ENCODE measurements at regions not wholly inside any gene's neighbourhood (a gene's known extent, or its start where the extent isn't known, plus 50 kb on each side); places are given as distances from the start of the nearest gene placed in this dataset.
A peak's percentile ranks its signal among the peaks of the same experiment; 100 is the strongest.

DNA sequence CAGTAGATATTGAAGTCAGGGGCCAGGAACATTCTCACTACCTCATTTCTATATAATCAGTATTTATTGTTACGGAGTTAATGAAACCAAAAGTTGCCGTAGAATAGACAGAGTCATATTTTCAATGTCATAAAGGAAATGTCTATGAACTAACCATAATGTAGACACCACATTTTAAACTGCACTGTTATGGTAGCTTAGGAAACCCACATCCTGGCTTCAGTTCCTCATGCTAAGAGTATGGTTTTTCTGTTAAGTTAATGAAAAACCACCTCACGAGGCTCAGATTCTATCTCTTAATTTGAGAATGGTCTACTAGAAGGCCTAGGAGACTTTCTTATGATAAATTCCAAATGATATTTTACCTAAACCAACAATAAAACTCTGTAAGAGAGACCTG is 166.5 kb downstream of the TMEM26 start:
- DNase-seq (peak in 1 of 2 donors; percentile 59), FAIRE-seq (no peak)
- 62 to 76% (median 68%) methylated on average over 3 of the region's 3 CpGs for WGBS, 3 donors
- Histone ChIP-seq H3K9me3 (ENCODE audit: control insufficient read depth in 2 of 2, insufficient read depth in 1 of 2, low read depth in 1 of 2, low read length in 1 of 2) (no peaks in the 10 kb centered on the region), H3K27me3 (ENCODE audit: control insufficient read depth in 3 of 3, insufficient read depth in 3 of 3, low read length in 3 of 3) (no peaks in the 10 kb centered on the region), H3K4me3 (ENCODE audit: low read depth in 1 of 3, low read length in 3 of 3) (no peak overlapping the region), H3K27ac (ENCODE audit: low read depth in 1 of 3, low read length in 2 of 3) (no peak overlapping the region), H3K36me3 (ENCODE audit: control insufficient read depth in 3 of 3, insufficient read depth in 2 of 3, low read depth in 1 of 3, low read length in 3 of 3) (no peaks in the 10 kb centered on the region), H3K4me1 (ENCODE audit: control insufficient read depth in 3 of 3, insufficient read depth in 2 of 3, low read depth in 1 of 3, low read length in 2 of 3) (no peaks in the 10 kb centered on the region)

- Histone ChIP-seq H3K27ac (ENCODE audit: low read depth in 1 of 3, low read length in 2 of 3) (no peak overlapping the region), H3K36me3 (ENCODE audit: control insufficient read depth in 3 of 3, insufficient read depth in 2 of 3, low read depth in 1 of 3, low read length in 3 of 3) (no peaks in the 10 kb centered on the region), H3K4me1 (ENCODE audit: control insufficient read depth in 3 of 3, insufficient read depth in 2 of 3, low read depth in 1 of 3, low read length in 2 of 3) (no peaks in the 10 kb centered on the region), H3K27me3 (ENCODE audit: control insufficient read depth in 3 of 3, insufficient read depth in 3 of 3, low read length in 3 of 3) (no peaks in the 10 kb centered on the region), H3K9me3 (ENCODE audit: control insufficient read depth in 2 of 2, insufficient read depth in 1 of 2, low read depth in 1 of 2, low read length in 1 of 2) (no peaks in the 10 kb centered on the region), H3K4me3 (ENCODE audit: low read depth in 1 of 3, low read length in 3 of 3) (no peak overlapping the region)
- no peak for DNase-seq
- FAIRE-seq = no peak
- WGBS, 3 donors = 53 to 63% (median 59%) methylated on average over 6 of the region's 6 CpGs
These were observed 167.4 kb downstream of the TMEM26 start for GRCh38 chr10:61285749-61286148.

DNA sequence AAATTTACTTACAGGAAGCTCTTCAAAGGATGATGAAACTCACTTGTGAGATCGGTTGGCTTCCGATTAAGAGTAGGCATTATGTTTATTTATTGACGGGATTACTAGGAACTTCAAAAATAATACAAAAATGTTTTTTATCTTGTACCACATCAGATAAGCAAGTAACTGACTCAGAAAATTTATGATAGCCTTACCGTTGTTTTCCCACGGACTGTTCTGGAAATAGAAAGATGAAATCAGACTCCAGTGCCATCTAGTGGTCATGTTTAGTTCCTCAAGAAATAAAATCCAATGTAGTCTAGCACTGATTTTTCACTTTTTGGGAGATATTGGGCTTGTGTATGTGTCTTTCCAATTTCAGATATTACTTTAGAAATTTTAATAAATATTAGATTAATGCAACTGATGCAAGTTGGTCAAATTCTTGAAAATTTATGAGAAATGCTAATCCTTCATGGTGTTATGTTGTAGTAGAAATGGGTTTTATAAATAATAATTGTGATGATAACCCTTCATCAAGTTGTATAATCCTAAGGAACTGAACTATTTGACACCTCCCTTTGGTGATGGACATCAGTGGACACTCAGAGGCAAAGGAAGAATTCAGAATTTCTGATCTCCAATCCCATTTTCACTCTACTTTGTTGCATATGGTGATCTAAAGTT is 168.8 kb downstream of the TMEM26 start:
- FAIRE-seq = peak; percentile 96
- no peak overlapping the region for H3K27ac ChIP-seq (ENCODE audit: low read depth in 1 of 3, low read length in 2 of 3)
- DNase-seq = peak; percentile 57 to 61
- no peaks in the 10 kb centered on the region for H3K27me3 ChIP-seq (ENCODE audit: control insufficient read depth in 3 of 3, insufficient read depth in 3 of 3, low read length in 3 of 3)
- no peaks in the 10 kb centered on the region for H3K4me1 ChIP-seq (ENCODE audit: control insufficient read depth in 3 of 3, insufficient read depth in 2 of 3, low read depth in 1 of 3, low read length in 2 of 3)
- H3K36me3 ChIP-seq (ENCODE audit: control insufficient read depth in 3 of 3, insufficient read depth in 2 of 3, low read depth in 1 of 3, low read length in 3 of 3) = no peaks in the 10 kb centered on the region
- no peak overlapping the region for H3K4me3 ChIP-seq (ENCODE audit: low read depth in 1 of 3, low read length in 3 of 3)
- 6 to 11% (median 8%) methylated on average over 5 of the region's 5 CpGs for WGBS, 3 donors
- no peaks in the 10 kb centered on the region for H3K9me3 ChIP-seq (ENCODE audit: control insufficient read depth in 2 of 2, insufficient read depth in 1 of 2, low read depth in 1 of 2, low read length in 1 of 2)

GRCh38 chr10:61283481-61284221 is 169.5 kb downstream of the TMEM26 start:
- H3K4me1 ChIP-seq (ENCODE audit: control insufficient read depth in 3 of 3, insufficient read depth in 2 of 3, low read depth in 1 of 3, low read length in 2 of 3) = no peaks in the 10 kb centered on the region
- no peak overlapping the region for H3K4me3 ChIP-seq (ENCODE audit: low read depth in 1 of 3, low read length in 3 of 3)
- H3K9me3 ChIP-seq (ENCODE audit: control insufficient read depth in 2 of 2, insufficient read depth in 1 of 2, low read depth in 1 of 2, low read length in 1 of 2) = no peaks in the 10 kb centered on the region
- H3K27ac ChIP-seq (ENCODE audit: low read depth in 1 of 3, low read length in 2 of 3) = no peak overlapping the region
- H3K36me3 ChIP-seq (ENCODE audit: control insufficient read depth in 3 of 3, insufficient read depth in 2 of 3, low read depth in 1 of 3, low read length in 3 of 3) = no peaks in the 10 kb centered on the region
- DNase-seq (no peak), FAIRE-seq (no peak)
- no peaks in the 10 kb centered on the region for H3K27me3 ChIP-seq (ENCODE audit: control insufficient read depth in 3 of 3, insufficient read depth in 3 of 3, low read length in 3 of 3)
- WGBS, 3 donors = 60 to 69% (median 68%) methylated on average over 3 of the region's 3 CpGs

GRCh38 chr10:61283066-61283465 is 170.1 kb downstream of the TMEM26 start:
- 85 to 92% (median 86%) methylated on average over 2 of the region's 2 CpGs for WGBS, 3 donors
- no peak for DNase-seq

DNA sequence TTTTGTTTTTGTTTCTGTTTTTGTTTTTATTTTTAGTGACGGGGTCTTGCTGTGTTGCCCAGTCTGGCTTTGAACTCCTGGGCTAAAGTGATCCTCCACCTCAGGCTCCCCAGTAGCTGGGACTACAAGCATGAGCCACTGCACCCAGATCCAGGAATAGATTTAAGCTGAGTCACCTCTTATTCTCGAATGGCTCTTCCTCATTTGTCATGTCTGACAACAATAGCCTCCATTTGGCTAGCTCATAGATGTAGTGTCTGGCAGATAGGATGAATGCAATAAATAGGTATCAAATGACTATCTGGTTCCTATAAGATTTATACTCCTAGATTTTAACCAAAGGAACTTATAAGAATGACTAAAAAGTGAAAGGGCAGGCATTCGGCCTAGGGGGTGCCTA is 172.9 kb downstream of the TMEM26 start:
- WGBS, 3 donors = 72 to 77% (median 75%) methylated on average over 3 of the region's 3 CpGs
- no peak for DNase-seq
- H3K4me3 ChIP-seq (ENCODE audit: low read depth in 1 of 3, low read length in 3 of 3) = no peak overlapping the region
- H3K27ac ChIP-seq (ENCODE audit: low read depth in 1 of 3, low read length in 2 of 3) = no peak overlapping the region
- H3K9me3 ChIP-seq (ENCODE audit: control insufficient read depth in 2 of 2, insufficient read depth in 1 of 2, low read depth in 1 of 2, low read length in 1 of 2) = no peaks in the 10 kb centered on the region
- H3K27me3 ChIP-seq (ENCODE audit: control insufficient read depth in 3 of 3, insufficient read depth in 3 of 3, low read length in 3 of 3) = no peaks in the 10 kb centered on the region
- H3K36me3 ChIP-seq (ENCODE audit: control insufficient read depth in 3 of 3, insufficient read depth in 2 of 3, low read depth in 1 of 3, low read length in 3 of 3) = no peaks in the 10 kb centered on the region
- FAIRE-seq = no peak
- no peaks in the 10 kb centered on the region for H3K4me1 ChIP-seq (ENCODE audit: control insufficient read depth in 3 of 3, insufficient read depth in 2 of 3, low read depth in 1 of 3, low read length in 2 of 3)

More at GRCh38 chr10:61283066-61283465, 170.1 kb downstream of the TMEM26 start:
- Histone ChIP-seq H3K4me3 (ENCODE audit: low read depth in 1 of 3, low read length in 3 of 3) (no peak overlapping the region), H3K9me3 (ENCODE audit: control insufficient read depth in 2 of 2, insufficient read depth in 1 of 2, low read depth in 1 of 2, low read length in 1 of 2) (no peaks in the 10 kb centered on the region), H3K36me3 (ENCODE audit: control insufficient read depth in 3 of 3, insufficient read depth in 2 of 3, low read depth in 1 of 3, low read length in 3 of 3) (no peaks in the 10 kb centered on the region), H3K4me1 (ENCODE audit: control insufficient read depth in 3 of 3, insufficient read depth in 2 of 3, low read depth in 1 of 3, low read length in 2 of 3) (no peaks in the 10 kb centered on the region), H3K27me3 (ENCODE audit: control insufficient read depth in 3 of 3, insufficient read depth in 3 of 3, low read length in 3 of 3) (no peaks in the 10 kb centered on the region), H3K27ac (ENCODE audit: low read depth in 1 of 3, low read length in 2 of 3) (no peak overlapping the region)
- no peak for FAIRE-seq

DNA sequence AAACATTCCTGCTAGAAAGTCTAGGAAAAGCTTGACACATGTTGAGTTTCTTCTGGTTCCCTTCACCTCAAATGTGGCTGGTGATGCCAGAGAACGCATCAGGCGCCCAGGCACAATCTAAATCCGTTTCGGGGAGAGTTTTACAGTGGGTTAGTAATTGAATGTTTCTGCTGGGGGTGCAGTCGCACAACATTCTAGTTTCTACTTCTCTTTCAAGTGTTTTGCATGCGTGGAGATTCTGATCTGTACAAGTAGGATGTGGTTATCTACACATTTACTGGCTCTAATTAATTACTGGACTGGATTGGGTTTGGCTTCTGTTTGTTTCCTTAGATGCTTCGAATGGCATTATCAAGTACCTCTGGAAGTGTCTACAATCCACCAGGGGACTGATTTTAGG is 173.8 kb downstream of the TMEM26 start:
- DNase-seq (no peak), FAIRE-seq (no peak)
- Histone ChIP-seq H3K27ac (ENCODE audit: low read depth in 1 of 3, low read length in 2 of 3) (no peak overlapping the region), H3K4me3 (ENCODE audit: low read depth in 1 of 3, low read length in 3 of 3) (no peak overlapping the region), H3K27me3 (ENCODE audit: control insufficient read depth in 3 of 3, insufficient read depth in 3 of 3, low read length in 3 of 3) (no peaks in the 10 kb centered on the region), H3K36me3 (ENCODE audit: control insufficient read depth in 3 of 3, insufficient read depth in 2 of 3, low read depth in 1 of 3, low read length in 3 of 3) (no peaks in the 10 kb centered on the region), H3K4me1 (ENCODE audit: control insufficient read depth in 3 of 3, insufficient read depth in 2 of 3, low read depth in 1 of 3, low read length in 2 of 3) (no peaks in the 10 kb centered on the region), H3K9me3 (ENCODE audit: control insufficient read depth in 2 of 2, insufficient read depth in 1 of 2, low read depth in 1 of 2, low read length in 1 of 2) (no peaks in the 10 kb centered on the region)
- WGBS, 3 donors = 79 to 84% (median 81%) methylated on average over 7 of the region's 7 CpGs

DNA sequence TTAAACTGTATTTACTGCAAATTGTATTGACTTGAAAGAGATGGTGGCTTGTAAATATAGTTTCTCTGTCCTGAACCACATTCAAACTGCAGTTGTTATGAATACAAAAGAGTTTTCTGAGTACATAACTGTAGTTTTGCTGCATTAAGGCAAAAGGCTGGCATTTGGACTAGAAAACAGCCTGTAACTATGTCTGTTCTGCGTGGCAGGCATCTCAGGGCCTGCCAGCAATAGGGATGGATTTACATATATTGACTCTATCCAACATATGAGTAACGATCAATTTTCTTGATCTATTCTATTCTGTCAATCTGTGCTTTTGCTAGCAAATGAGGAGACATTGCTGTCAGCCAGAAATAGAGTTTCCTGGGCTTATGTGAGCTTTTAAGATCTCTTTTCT is 174.6 kb downstream of the TMEM26 start:
- DNase-seq = no peak

More for the DNA sequence above, 174.6 kb downstream of the TMEM26 start:
- no peaks in the 10 kb centered on the region for H3K4me1 ChIP-seq (ENCODE audit: control insufficient read depth in 3 of 3, insufficient read depth in 2 of 3, low read depth in 1 of 3, low read length in 2 of 3)
- no peaks in the 10 kb centered on the region for H3K36me3 ChIP-seq (ENCODE audit: control insufficient read depth in 3 of 3, insufficient read depth in 2 of 3, low read depth in 1 of 3, low read length in 3 of 3)
- H3K9me3 ChIP-seq (ENCODE audit: control insufficient read depth in 2 of 2, insufficient read depth in 1 of 2, low read depth in 1 of 2, low read length in 1 of 2) = no peaks in the 10 kb centered on the region
- H3K27me3 ChIP-seq (ENCODE audit: control insufficient read depth in 3 of 3, insufficient read depth in 3 of 3, low read length in 3 of 3) = no peaks in the 10 kb centered on the region
- FAIRE-seq = no peak
- no peak overlapping the region for H3K4me3 ChIP-seq (ENCODE audit: low read depth in 1 of 3, low read length in 3 of 3)
- 81 to 83% (median 82%) methylated on average over 2 of the region's 2 CpGs for WGBS, 3 donors
- no peak overlapping the region for H3K27ac ChIP-seq (ENCODE audit: low read depth in 1 of 3, low read length in 2 of 3)

Measured in small intestine (tissue), 7 donors.